Midbrain (tissue), 1 donor: ENCODE measurements at regions not wholly inside any gene's neighbourhood (a gene's known extent, or its start where the extent isn't known, plus 50 kb on each side); places are given as distances from the start of the nearest gene placed in this dataset.

Experiments
- DNase-seq: peaks from one replicate; lab custom pipeline; 2025; lab: John Stamatoyannopoulos, UW

- no peak for DNase-seq
Observed at GRCh38 chr6:76418560-76419223, 346.2 kb upstream of the IMPG1 start.

GRCh38 chr6:76416821-76417605, 344.6 kb upstream of the IMPG1 start:
- no peak for DNase-seq

DNA sequence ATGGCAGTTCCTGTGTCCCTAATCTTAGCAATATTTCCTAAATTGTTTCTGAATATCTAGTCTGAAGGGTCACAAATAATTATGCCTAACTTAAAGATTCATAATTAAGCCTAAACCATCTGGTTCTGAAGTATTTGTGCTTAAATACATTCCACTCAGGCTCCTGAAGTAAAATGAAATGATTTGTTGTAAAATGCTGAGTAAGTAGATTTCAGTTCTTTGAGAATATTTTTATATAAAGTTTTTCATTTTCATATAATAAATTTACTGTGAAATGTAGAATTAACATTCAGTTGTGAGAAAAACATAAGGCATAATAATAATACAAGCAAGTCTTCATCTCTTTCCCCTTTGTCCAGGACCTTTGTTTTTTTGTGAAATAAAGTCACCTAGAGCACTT, 330.6 kb upstream of the IMPG1 start:
- DNase-seq, result no peak

GRCh38 chr6:76397966-76398365, 325.5 kb upstream of the IMPG1 start:
- DNase-seq, result no peak

DNA sequence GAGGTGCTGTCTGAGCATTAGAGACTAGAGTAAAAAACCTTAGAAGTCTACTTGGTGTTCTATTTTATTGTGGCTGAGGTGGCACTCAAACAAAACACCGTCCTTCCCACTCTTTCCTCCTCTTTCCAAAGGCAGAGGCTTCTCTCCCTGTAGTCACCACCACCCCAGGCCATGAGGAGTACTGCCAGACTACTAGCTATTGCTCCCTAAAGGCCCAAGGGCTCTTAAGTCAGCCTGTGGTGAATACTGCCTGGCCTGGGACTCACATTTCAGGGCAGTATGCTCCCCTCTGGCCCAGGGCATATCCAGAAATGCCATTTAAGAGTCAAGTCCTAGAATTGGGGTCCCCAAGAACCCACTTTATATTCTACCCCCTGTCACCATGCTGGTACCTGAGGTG, 309.7 kb upstream of the IMPG1 start:
- no peak for DNase-seq

GRCh38 chr6:76381612-76382011, 309.1 kb upstream of the IMPG1 start:
- DNase-seq, result no peak

DNA sequence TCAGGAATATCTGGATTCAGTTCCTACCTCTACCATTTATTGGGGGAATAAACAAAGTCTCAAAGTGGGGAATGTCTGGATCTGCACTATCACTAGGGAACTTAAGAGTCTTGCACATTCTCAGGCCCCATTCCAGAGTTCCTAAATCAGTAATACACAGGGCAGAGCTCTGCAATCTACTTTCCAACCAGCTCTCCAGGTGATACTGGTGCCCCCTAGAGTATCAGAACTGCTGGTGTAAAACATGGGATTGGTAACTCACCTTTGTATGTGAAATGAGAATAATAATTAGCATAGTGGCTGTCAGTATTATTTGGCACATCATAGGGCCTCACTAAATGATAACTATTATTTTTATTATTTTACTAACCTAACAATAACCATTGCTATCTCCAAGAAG, 278.8 kb upstream of the IMPG1 start:
- DNase-seq, result no peak

DNA sequence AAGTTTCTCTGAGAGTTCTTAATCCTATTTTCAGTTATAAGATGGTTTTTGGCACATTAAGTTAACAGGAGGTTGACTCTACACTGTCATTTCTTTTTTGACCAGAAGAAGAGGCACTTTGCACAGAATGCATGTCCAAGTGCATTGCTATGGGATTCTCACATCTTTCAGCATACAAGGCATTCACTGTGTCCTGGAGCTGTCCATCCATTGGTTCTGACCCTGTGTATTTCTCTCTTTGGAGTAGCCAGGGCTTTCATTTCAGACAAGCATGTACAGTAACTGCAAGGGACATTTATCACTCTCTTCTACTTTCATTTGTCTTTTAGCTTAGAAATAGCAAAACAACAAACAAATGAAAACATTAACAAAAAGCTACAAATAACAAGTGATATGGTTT, 275.1 kb upstream of the IMPG1 start:
- no peak for DNase-seq

DNA sequence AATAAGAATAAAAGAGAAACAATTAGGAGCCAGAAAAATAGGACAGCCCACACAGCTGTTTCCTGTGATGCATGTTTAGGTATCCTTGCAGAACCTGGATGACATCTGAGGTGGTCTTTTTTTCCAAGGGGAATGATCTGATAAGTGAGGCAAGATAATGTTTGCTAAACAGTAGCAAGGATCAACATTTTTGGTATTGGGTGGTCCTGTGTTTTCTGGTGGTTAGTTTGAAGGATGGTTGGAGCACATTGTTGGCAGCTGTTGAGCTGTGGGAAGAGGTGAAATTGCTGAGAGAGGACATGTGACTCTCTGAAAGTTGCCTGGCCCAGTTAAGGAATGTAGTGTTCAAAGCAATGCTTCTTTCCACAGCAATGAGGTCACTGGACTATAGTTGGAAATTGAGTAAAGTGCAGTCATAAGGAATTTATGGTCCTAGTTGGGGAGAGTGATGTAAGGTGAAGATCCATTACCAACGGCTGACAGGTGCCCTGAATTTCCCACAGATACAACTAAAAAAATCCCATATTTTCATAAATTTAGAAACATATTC, 270.2 kb upstream of the IMPG1 start:
- DNase-seq, result no peak

- no peak for DNase-seq
Observed at GRCh38 chr6:76330031-76330430, 257.6 kb upstream of the IMPG1 start.

DNA sequence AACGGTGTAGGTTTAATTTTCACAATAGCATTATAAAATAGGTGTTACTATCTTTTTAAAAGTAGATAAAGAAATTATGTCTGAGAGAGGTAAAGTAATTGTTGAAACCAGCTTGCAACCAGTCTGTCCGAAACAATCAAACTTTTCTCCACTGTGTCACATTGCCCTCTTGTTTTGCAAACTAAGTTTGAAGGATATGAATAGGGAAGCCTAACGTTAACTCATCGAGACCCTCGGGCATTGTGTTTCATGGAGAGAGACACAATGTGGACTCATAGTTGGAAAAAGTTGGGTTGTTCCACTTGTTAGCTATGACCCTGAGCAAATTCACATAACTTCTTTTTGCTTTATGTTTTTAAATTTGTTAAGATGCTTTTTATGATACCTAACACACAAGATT, 254.4 kb upstream of the IMPG1 start:
- DNase-seq, result no peak
